ENCODE measurements at regions not wholly inside any gene's neighbourhood (a gene's known extent, or its start where the extent isn't known, plus 50 kb on each side); places are given as distances from the start of the nearest gene placed in this dataset.

GRCh38 chr14:105838107-105838506, 311.7 kb downstream of the TMEM121 start:
- TF ChIP-seq FOXM1 (IDR thresholded peaks at IDR 0.05; ENCODE audit: borderline replicate concordance, low read depth) (no peak), REST (IDR thresholded peaks at IDR 0.05; ENCODE audit: low read depth) (no peak)
